Esophagus squamous epithelium (tissue), 4 donors: ENCODE measurements at regions not wholly inside any gene's neighbourhood (a gene's known extent, or its start where the extent isn't known, plus 50 kb on each side); places are given as distances from the start of the nearest gene placed in this dataset.

Experiments used
- POLR2A ChIP-seq, 4 donors: fragments of 450-650 bp; IDR thresholded peaks; one replicate each; pipeline ENCODE4 v1.6.1; 2017; ENCODE audit warnings: antibody characterized with exemption in 4 of 4, mild to moderate bottlenecking in 4 of 4, moderate library complexity in 3 of 4
- TF ChIP-seq, protein P1 (sequence below), 6 experiments: fragments of 450-650 bp in 4 of 6; fragments of 200-600 bp in 2 of 6; sonication (generic) in 2 of 6; IDR thresholded peaks; one replicate each; pipeline ENCODE4 v1.5.1; 2016 to 2019; ENCODE audit warnings: antibody characterized with exemption in 6 of 6, mild to moderate bottlenecking in 4 of 6, moderate library complexity in 4 of 6

DNA sequence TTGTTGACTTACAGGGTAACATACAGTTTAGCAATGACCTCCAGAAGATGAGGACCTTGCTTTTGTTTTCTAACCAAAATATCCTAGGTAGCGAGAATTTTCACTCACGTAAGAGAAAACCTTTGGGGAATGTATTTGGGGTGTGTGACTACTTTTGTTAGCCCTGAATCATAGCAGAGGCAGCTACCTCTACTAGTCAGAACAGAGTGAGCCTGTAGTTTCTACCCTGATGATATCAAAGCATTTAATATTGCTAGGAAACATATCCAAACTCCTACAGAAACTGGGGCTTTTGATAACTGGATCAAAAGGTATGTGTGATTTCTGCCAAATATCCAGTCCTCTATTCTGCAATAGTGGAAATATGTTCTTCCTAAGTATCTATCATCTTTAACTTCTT lies 462.6 kb upstream of the ZEB2 start:
- TF ChIP-seq, protein P1, sequence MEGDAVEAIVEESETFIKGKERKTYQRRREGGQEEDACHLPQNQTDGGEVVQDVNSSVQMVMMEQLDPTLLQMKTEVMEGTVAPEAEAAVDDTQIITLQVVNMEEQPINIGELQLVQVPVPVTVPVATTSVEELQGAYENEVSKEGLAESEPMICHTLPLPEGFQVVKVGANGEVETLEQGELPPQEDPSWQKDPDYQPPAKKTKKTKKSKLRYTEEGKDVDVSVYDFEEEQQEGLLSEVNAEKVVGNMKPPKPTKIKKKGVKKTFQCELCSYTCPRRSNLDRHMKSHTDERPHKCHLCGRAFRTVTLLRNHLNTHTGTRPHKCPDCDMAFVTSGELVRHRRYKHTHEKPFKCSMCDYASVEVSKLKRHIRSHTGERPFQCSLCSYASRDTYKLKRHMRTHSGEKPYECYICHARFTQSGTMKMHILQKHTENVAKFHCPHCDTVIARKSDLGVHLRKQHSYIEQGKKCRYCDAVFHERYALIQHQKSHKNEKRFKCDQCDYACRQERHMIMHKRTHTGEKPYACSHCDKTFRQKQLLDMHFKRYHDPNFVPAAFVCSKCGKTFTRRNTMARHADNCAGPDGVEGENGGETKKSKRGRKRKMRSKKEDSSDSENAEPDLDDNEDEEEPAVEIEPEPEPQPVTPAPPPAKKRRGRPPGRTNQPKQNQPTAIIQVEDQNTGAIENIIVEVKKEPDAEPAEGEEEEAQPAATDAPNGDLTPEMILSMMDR (IDR thresholded peaks at IDR 0.05): no peak
- TF ChIP-seq POLR2A (IDR thresholded peaks at IDR 0.05): no peak
